HL-60 (cell line): ENCODE measurements at regions not wholly inside any gene's neighbourhood (a gene's known extent, or its start where the extent isn't known, plus 50 kb on each side); places are given as distances from the start of the nearest gene placed in this dataset.

Source experiments
- DNase-seq, 2 experiments: peaks; one replicate each; pipeline ENCODE4 v3.0.0-alpha.2; 2010 to 2020; ENCODE audit warnings: low read depth in 1 of 2, low spot score in 1 of 2
- H3K27ac ChIP-seq: fragments of 250-450 bp; sonication (Bioruptor Pico); replicated peaks from 2 replicates; pipeline ENCODE4 v1.5.1; 2020; ENCODE audit warnings: mild to moderate bottlenecking, moderate library complexity
- H3K27me3 ChIP-seq: fragments of 250-450 bp; sonication (Bioruptor Pico); 2 replicates; pipeline ENCODE4 v1.5.1; 2021; ENCODE audit warnings: mild to moderate bottlenecking, moderate library complexity; ENCODE audit not compliant: insufficient read depth, poor library complexity, severe bottlenecking
- H3K4me3 ChIP-seq: replicated peaks from 2 replicates; pipeline ENCODE4 v1.5.1; 2011; ENCODE audit warnings: mild to moderate bottlenecking, control low read depth, low read length; ENCODE audit not compliant: insufficient read depth
- CTCF ChIP-seq: IDR thresholded peaks from one replicate; pipeline ENCODE4 v1.5.1; 2011; ENCODE audit warnings: low read length, control low read depth, inconsistent platforms; ENCODE audit not compliant: insufficient read depth
- GABPA ChIP-seq: IDR thresholded peaks from 2 replicates; pipeline ENCODE4 v1.6.1; 2012; ENCODE audit warnings: low read depth
- POLR2AphosphoS5 ChIP-seq: IDR thresholded peaks from 2 replicates; pipeline ENCODE4 v1.6.1; 2012; ENCODE audit warnings: low read depth
- SPI1 ChIP-seq: IDR thresholded peaks from 2 replicates; pipeline ENCODE4 v1.6.1; 2012; ENCODE audit warnings: low read depth, mild to moderate bottlenecking, borderline replicate concordance
- TF ChIP-seq, protein P1 (sequence below): IDR thresholded peaks from 2 replicates; pipeline ENCODE4 v1.6.1; 2012; ENCODE audit warnings: low read depth; ENCODE audit not compliant: insufficient replicate concordance

DNA sequence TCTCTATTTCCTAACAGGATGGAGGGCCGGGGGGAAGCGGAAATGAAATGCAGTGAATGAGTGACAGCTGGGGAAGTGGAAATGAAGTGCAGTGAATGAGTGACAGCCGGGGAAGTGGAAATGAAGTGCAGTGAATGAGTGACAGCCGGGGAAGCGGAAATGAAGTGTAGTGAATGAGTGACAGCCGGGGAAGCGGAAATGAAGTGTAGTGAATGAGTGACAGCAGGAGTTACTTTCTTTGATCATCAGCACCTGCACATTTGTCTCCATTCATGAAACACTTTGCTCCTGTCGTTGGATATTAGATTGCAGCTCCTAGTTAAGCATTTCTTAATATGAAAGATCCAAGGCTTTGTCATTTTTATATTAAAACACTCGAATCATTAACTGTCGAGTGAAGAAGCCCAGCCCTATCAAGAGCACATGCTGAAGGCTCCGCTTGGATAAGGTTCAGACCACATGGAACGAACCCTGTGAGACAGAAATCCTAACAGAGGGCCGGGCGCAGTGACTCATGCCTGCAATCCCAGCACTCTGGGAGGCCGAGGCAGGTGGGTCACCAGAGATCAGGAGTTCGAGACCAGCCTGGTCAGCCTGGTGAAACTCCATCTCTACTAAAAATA is 406.0 kb upstream of the ADARB2 start:
- H3K27me3 ChIP-seq, result no peaks in the 10 kb centered on the region
- H3K27ac ChIP-seq, result no peak overlapping the region
- no peak for TF ChIP-seq POLR2AphosphoS5
- TF ChIP-seq SPI1, result no peak
- no peak for TF ChIP-seq CTCF
- TF ChIP-seq, protein P1, sequence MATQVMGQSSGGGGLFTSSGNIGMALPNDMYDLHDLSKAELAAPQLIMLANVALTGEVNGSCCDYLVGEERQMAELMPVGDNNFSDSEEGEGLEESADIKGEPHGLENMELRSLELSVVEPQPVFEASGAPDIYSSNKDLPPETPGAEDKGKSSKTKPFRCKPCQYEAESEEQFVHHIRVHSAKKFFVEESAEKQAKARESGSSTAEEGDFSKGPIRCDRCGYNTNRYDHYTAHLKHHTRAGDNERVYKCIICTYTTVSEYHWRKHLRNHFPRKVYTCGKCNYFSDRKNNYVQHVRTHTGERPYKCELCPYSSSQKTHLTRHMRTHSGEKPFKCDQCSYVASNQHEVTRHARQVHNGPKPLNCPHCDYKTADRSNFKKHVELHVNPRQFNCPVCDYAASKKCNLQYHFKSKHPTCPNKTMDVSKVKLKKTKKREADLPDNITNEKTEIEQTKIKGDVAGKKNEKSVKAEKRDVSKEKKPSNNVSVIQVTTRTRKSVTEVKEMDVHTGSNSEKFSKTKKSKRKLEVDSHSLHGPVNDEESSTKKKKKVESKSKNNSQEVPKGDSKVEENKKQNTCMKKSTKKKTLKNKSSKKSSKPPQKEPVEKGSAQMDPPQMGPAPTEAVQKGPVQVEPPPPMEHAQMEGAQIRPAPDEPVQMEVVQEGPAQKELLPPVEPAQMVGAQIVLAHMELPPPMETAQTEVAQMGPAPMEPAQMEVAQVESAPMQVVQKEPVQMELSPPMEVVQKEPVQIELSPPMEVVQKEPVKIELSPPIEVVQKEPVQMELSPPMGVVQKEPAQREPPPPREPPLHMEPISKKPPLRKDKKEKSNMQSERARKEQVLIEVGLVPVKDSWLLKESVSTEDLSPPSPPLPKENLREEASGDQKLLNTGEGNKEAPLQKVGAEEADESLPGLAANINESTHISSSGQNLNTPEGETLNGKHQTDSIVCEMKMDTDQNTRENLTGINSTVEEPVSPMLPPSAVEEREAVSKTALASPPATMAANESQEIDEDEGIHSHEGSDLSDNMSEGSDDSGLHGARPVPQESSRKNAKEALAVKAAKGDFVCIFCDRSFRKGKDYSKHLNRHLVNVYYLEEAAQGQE, result no peak
- no peak for TF ChIP-seq GABPA
- no peak overlapping the region for H3K4me3 ChIP-seq
- no peak for DNase-seq

DNA sequence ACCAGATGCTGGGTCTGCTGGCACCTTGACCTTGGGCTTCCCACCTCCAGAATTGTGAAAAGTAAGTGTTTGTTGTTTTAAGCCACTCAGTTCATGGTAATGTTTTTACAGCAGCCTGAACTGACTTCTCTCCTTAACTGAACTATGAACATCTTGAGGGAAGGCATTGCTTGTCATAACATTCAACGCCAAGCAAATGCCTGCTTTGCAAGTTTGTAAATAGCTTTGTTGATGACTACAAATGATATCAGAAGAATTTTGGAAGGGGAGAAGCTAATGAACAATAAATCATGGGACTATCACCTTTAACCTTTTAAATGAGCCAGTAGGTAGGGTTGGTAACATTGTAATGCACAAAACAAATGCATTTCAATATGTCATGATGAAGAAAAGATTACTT is 402.4 kb upstream of the ADARB2 start:
- no peak for DNase-seq
- no peaks in the 10 kb centered on the region for H3K27me3 ChIP-seq
- no peak overlapping the region for H3K27ac ChIP-seq
- TF ChIP-seq SPI1 (no peak), CTCF (no peak), GABPA (no peak), POLR2AphosphoS5 (no peak)
- TF ChIP-seq, protein P1, result no peak
- H3K4me3 ChIP-seq, result no peak overlapping the region

GRCh38 chr10:2137549-2138174 is 400.3 kb upstream of the ADARB2 start:
- H3K27me3 ChIP-seq, result no peaks in the 10 kb centered on the region
- H3K4me3 ChIP-seq, result no peak overlapping the region
- peak in 1 of 2 experiments; percentile 2 for DNase-seq
- TF ChIP-seq POLR2AphosphoS5, result no peak
- peak; percentile 11 for TF ChIP-seq CTCF
- no peak for TF ChIP-seq GABPA
- H3K27ac ChIP-seq, result no peak overlapping the region
